DND-41 (cell line): ENCODE measurements at regions not wholly inside any gene's neighbourhood (a gene's known extent, or its start where the extent isn't known, plus 50 kb on each side); places are given as distances from the start of the nearest gene placed in this dataset.

Experiments used
- ATAC-seq: fragments of 200-7000 bp; cut with Tn5 transposase; 3 replicates; pipeline ENCODE4 v1.9.1; 2021; ENCODE audit warnings: low read depth; ENCODE audit not compliant: insufficient read depth
- DNase-seq: peaks from one replicate; pipeline ENCODE4 v3.0.0-alpha.2; 2020
- H2AFZ ChIP-seq: 2 replicates; pipeline ENCODE4 v1.6.0; 2012; ENCODE audit warnings: low read depth, low read length
- H3K27ac ChIP-seq: 2 replicates; pipeline ENCODE4 v1.5.1; 2012; ENCODE audit warnings: low read length, inconsistent platforms
- H3K27me3 ChIP-seq: fragments of 200-600 bp; sonication (generic); 2 replicates; pipeline ENCODE4 v1.6.0; 2012; ENCODE audit warnings: low read length, mild to moderate bottlenecking, inconsistent platforms; ENCODE audit not compliant: insufficient read depth, poor library complexity
- H3K36me3 ChIP-seq: 2 replicates; pipeline ENCODE4 v1.5.1; 2012; ENCODE audit warnings: low read length, inconsistent platforms; ENCODE audit not compliant: insufficient read depth
- H3K4me1 ChIP-seq: 2 replicates; pipeline ENCODE4 v1.5.1; 2012; ENCODE audit warnings: mild to moderate bottlenecking, low read length; ENCODE audit not compliant: insufficient read depth
- H3K4me2 ChIP-seq: 2 replicates; pipeline ENCODE4 v1.6.0; 2012; ENCODE audit warnings: mild to moderate bottlenecking, moderate library complexity, low read length, inconsistent platforms; ENCODE audit not compliant: insufficient read depth
- H3K4me3 ChIP-seq, 2 experiments: fragments of 200-600 bp in 1 of 2; shearing (Covaris generic) in 1 of 2; 2 replicates each; pipeline ENCODE4 v1.5.1; 2012 to 2016; ENCODE audit warnings: inconsistent platforms in 2 of 2, low read length in 2 of 2, mild to moderate bottlenecking in 2 of 2, low read depth in 1 of 2, moderate library complexity in 1 of 2
- H3K79me2 ChIP-seq: 2 replicates; pipeline ENCODE4 v1.6.0; 2012; ENCODE audit warnings: low read length, inconsistent platforms; ENCODE audit not compliant: insufficient read depth
- H3K9ac ChIP-seq: 2 replicates; pipeline ENCODE4 v1.6.0; 2012; ENCODE audit warnings: low read depth, mild to moderate bottlenecking, inconsistent platforms, low read length, moderate library complexity
- H3K9me3 ChIP-seq: 2 replicates; pipeline ENCODE4 v1.5.1; 2012; ENCODE audit warnings: low read length, moderate library complexity, mild to moderate bottlenecking, inconsistent platforms; ENCODE audit not compliant: insufficient read depth, severe bottlenecking
- H4K20me1 ChIP-seq: 2 replicates; pipeline ENCODE4 v1.6.0; 2012; ENCODE audit warnings: low read length; ENCODE audit not compliant: insufficient read depth
- EZH2 ChIP-seq: IDR thresholded peaks from 3 replicates; pipeline ENCODE4 v1.6.1; 2012; ENCODE audit warnings: borderline replicate concordance, low read depth, mild to moderate bottlenecking, moderate library complexity, low read length, inconsistent platforms; ENCODE audit not compliant: severe bottlenecking
- TF ChIP-seq, protein P1 (sequence below): IDR thresholded peaks from 2 replicates; pipeline ENCODE4 v1.5.1; 2012; ENCODE audit warnings: borderline replicate concordance, low read length, moderate library complexity, mild to moderate bottlenecking; ENCODE audit not compliant: poor library complexity, severe bottlenecking; ENCODE audit errors: extremely low read depth

DNA sequence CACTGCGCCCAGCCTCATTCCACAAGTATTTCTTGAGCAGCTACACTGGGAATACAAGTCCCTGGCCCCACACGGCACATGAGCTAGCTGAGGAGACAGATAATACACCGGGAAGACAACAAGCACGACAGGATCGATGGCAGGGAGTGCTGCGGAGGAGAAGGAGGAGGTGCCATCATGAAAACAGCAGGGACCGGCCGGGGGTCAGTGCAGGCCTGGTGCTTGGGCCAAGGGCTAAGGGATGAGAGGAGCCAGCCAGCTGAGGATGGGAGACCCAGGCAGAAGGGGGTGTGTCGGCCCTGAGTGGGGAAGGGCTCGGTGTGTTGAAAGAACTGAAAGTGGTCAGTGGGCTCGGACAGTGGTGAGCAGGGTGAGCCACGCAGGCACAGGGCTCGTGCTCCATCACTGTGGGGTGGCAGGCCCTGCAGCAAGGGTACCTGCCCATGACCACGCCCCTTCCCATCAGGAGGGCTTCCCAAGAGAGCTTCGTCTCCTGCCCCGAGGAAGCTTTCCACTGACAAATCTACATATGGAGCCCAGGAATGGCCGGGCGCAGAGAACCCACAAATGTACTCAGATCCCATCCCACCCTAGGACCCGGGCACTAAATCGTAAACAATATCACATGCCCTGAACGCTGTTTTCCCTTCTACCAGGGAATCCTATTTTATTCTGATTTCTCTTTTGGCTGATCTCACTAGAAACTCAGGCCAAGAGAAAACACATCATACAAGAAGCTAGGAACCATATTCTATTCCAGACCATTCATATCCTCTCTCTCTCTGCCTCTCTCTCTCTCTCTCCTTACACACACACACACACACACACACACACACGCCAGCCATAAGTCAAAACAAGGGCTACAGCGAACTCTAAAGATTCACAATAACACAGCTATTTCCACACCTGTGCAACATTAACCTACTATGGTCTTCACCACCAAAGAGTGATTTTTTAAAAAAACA is 50.7 kb upstream of the TNRC6C start:
- Histone ChIP-seq H3K79me2 (no peaks in the 10 kb centered on the region), H3K9ac (no peak overlapping the region), H3K27ac (no peak overlapping the region), H3K9me3 (no peaks in the 10 kb centered on the region), H3K4me3 (no peak overlapping the region), H3K27me3 (no peaks in the 10 kb centered on the region), H3K4me1 (no peaks in the 10 kb centered on the region), H3K36me3 (no peaks in the 10 kb centered on the region), H4K20me1 (no peaks in the 10 kb centered on the region), H2AFZ (no peak overlapping the region), H3K4me2 (no peak overlapping the region)
- DNase-seq (no peak), ATAC-seq (no peak)
- TF ChIP-seq EZH2: no peak
- TF ChIP-seq, protein P1, sequence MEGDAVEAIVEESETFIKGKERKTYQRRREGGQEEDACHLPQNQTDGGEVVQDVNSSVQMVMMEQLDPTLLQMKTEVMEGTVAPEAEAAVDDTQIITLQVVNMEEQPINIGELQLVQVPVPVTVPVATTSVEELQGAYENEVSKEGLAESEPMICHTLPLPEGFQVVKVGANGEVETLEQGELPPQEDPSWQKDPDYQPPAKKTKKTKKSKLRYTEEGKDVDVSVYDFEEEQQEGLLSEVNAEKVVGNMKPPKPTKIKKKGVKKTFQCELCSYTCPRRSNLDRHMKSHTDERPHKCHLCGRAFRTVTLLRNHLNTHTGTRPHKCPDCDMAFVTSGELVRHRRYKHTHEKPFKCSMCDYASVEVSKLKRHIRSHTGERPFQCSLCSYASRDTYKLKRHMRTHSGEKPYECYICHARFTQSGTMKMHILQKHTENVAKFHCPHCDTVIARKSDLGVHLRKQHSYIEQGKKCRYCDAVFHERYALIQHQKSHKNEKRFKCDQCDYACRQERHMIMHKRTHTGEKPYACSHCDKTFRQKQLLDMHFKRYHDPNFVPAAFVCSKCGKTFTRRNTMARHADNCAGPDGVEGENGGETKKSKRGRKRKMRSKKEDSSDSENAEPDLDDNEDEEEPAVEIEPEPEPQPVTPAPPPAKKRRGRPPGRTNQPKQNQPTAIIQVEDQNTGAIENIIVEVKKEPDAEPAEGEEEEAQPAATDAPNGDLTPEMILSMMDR: no peak

DNA sequence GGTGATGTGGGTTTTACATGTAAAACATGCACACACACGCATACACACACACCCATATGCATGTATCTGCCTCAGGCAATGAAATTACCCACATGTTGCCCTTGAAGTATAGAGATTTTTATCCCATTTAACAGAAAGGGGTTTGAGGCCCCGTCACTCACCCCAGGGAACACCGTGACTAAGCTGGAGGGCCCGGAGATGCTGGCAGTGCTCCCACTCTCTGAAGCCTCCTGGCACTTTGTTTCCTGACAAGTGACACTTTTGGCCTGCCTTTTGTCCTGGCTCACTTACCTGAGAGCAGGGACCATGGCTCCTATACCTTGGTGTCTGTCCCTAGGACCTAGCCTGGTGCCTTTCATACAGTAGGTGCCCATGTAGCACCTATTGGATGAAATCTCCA is 50.0 kb upstream of the TNRC6C start:
- ATAC-seq: no peak
- H3K27ac ChIP-seq: no peak overlapping the region
- no peak overlapping the region for H3K4me3 ChIP-seq
- no peak overlapping the region for H3K4me2 ChIP-seq
- no peaks in the 10 kb centered on the region for H3K9me3 ChIP-seq
- H2AFZ ChIP-seq: no peak overlapping the region
- no peak for TF ChIP-seq EZH2
- TF ChIP-seq, protein P1: no peak
- no peak for DNase-seq
- H3K79me2 ChIP-seq: no peaks in the 10 kb centered on the region
- H4K20me1 ChIP-seq: no peaks in the 10 kb centered on the region
- no peaks in the 10 kb centered on the region for H3K27me3 ChIP-seq
- H3K4me1 ChIP-seq: no peaks in the 10 kb centered on the region
- H3K36me3 ChIP-seq: no peaks in the 10 kb centered on the region
- H3K9ac ChIP-seq: no peak overlapping the region
